Spleen (tissue), 11 donors: ENCODE measurements at regions not wholly inside any gene's neighbourhood (a gene's known extent, or its start where the extent isn't known, plus 50 kb on each side); places are given as distances from the start of the nearest gene placed in this dataset.

ENCODE experiments used
- DNase-seq: peaks from one replicate; pipeline ENCODE4 v3.0.0-alpha.2; 2020
- H3K27ac ChIP-seq, 8 donors: fragments of 200-600 bp; sonication (generic) in 7 of 8; 1 replicate in 4 of 8; 2 replicates in 4 of 8; pipeline versions ENCODE4 v1.5.0 to v1.8.0; 2016 to 2021; ENCODE audit warnings: inconsistent platforms in 4 of 8, mild to moderate bottlenecking in 4 of 8, moderate library complexity in 1 of 8
- H3K27me3 ChIP-seq, 7 donors: fragments of 200-600 bp; sonication (generic) in 6 of 7; replicated peaks in 1 of 7; 1 replicate in 4 of 7; 2 replicates in 3 of 7; pipeline versions ENCODE4 v1.5.0 to v1.8.0; 2016 to 2021; ENCODE audit warnings: inconsistent platforms in 3 of 7, mild to moderate bottlenecking in 1 of 7
- H3K36me3 ChIP-seq, 6 donors: fragments of 200-600 bp; sonication (generic) in 5 of 6; 1 replicate in 4 of 6; 2 replicates in 2 of 6; pipeline versions ENCODE4 v1.5.0 to v1.8.0; 2016 to 2021; ENCODE audit warnings: inconsistent platforms in 2 of 6
- H3K4me1 ChIP-seq, 6 donors: fragments of 200-600 bp; sonication (generic) in 5 of 6; 1 replicate in 3 of 6; 2 replicates in 3 of 6; pipeline versions ENCODE4 v1.5.0 to v1.8.0; 2016 to 2021; ENCODE audit warnings: inconsistent platforms in 3 of 6
- H3K4me3 ChIP-seq, 8 donors: fragments of 200-600 bp; sonication (generic) in 7 of 8; 1 replicate in 4 of 8; 2 replicates in 4 of 8; pipeline versions ENCODE4 v1.5.0 to v1.8.0; 2016 to 2021; ENCODE audit warnings: inconsistent platforms in 4 of 8, mild to moderate bottlenecking in 4 of 8, moderate library complexity in 2 of 8
- H3K9me3 ChIP-seq, 8 donors: fragments of 200-600 bp; sonication (generic) in 7 of 8; 1 replicate in 4 of 8; 2 replicates in 4 of 8; pipeline versions ENCODE4 v1.5.0 to v1.8.0; 2016 to 2021; ENCODE audit warnings: inconsistent platforms in 4 of 8
- CTCF ChIP-seq, 11 experiments: fragments of 200-600 bp in 7 of 11; fragments of 450-650 bp in 4 of 11; sonication (generic) in 4 of 11; IDR thresholded peaks in 8 of 11; conservative IDR thresholded peaks in 3 of 11; 1 replicate in 7 of 11; 2 replicates in 4 of 11; pipeline versions ENCODE4 v1.4.0 to v1.8.0; 2016 to 2021; ENCODE audit warnings: antibody characterized with exemption in 11 of 11, inconsistent platforms in 4 of 11, mild to moderate bottlenecking in 1 of 11
- POLR2A ChIP-seq, 3 donors: fragments of 450-650 bp; IDR thresholded peaks; one replicate each; pipeline ENCODE4 v1.5.1; 2017; ENCODE audit warnings: antibody characterized with exemption in 3 of 3, mild to moderate bottlenecking in 1 of 3
- POLR2AphosphoS5 ChIP-seq, 3 donors: sonication (generic); formaldehyde crosslinking; IDR thresholded peaks; one replicate each; pipeline ENCODE4 v1.5.1; 2017; ENCODE audit warnings: antibody characterized with exemption in 3 of 3
- WGBS, 5 donors: extraction: QIAGEN DNeasy Blood & Tissue Kit in 3 of 5; methylation state at CpG; one replicate each; pipeline versions ENCODE4 v1.1.5 to v1.1.7; 2013 to 2018; 5-methylcytosine and 5-hydroxymethylcytosine counted together
- intact Hi-C: fragments of 100-400 bp; cut with DNase I; formaldehyde crosslinking; loops from one replicate; pipeline ENCODE4 v1.15.0; 2023; ENCODE audit warnings: low total_unique reads
- donor health status: healthy with polysubstance abuse.
- donor health status: DM: no; HTN: no; CAD: no; lungs with moderate emphysema.
- donor health status: DM: no; HTN: no; CAD: no.
- donor health status: Bipolar disorder and iron deficiency.
- donor health status: healthy.
- donor health status: DM: no; HTN: no; CAD: no.
- donor health status: DM: yes; HTN: yes; CAD: no.

- no peaks in the 10 kb centered on the region for H3K36me3 ChIP-seq
- WGBS, 5 donors = 80 to 89% (median 88%) methylated on average over 1 of the region's 1 CpG
- TF ChIP-seq POLR2AphosphoS5 (IDR thresholded peaks at IDR 0.05) = no peak
- no peak for TF ChIP-seq POLR2A (IDR thresholded peaks at IDR 0.05)
- no peak for TF ChIP-seq CTCF (IDR thresholded peaks at IDR 0.05 in 8 of 11, conservative IDR thresholded peaks at IDR 0.05 in 3 of 11)
- DNase-seq = no peak
- H3K27me3 ChIP-seq = no peaks in the 10 kb centered on the region
- no peaks in the 10 kb centered on the region for H3K4me1 ChIP-seq
- H3K27ac ChIP-seq = no peak overlapping the region
- H3K9me3 ChIP-seq = peaks cover 0 to 32% (median 14%) of the 10 kb centered on the region in 8 donors
- no peak overlapping the region for H3K4me3 ChIP-seq
- intact Hi-C loops = no loop called here
Observed at GRCh38 chr10:20427821-20428220, 469.3 kb downstream of the NEBL start.

- Histone ChIP-seq H3K9me3 (peaks cover 0 to 27% (median 19%) of the 10 kb centered on the region in 8 donors), H3K4me3 (no peak overlapping the region), H3K4me1 (no peaks in the 10 kb centered on the region), H3K36me3 (no peaks in the 10 kb centered on the region), H3K27me3 (no peaks in the 10 kb centered on the region), H3K27ac (no peak overlapping the region)
- DNase-seq = no peak
- WGBS, 5 donors = 8 to 17% (median 12%) methylated on average over 3 of the region's 3 CpGs
- TF ChIP-seq POLR2A (IDR thresholded peaks at IDR 0.05) = no peak
- TF ChIP-seq CTCF (IDR thresholded peaks at IDR 0.05 in 8 of 11, conservative IDR thresholded peaks at IDR 0.05 in 3 of 11) = no peak
- TF ChIP-seq POLR2AphosphoS5 (IDR thresholded peaks at IDR 0.05) = no peak
- intact Hi-C loops = no loop called here
Observed at GRCh38 chr10:20418286-20418685, 478.8 kb downstream of the NEBL start.

GRCh38 chr10:20417791-20418190, 479.3 kb downstream of the NEBL start:
- Histone ChIP-seq H3K27ac (no peak overlapping the region), H3K4me3 (no peak overlapping the region), H3K9me3 (peaks cover 0 to 27% (median 19%) of the 10 kb centered on the region in 8 donors), H3K4me1 (no peaks in the 10 kb centered on the region), H3K27me3 (no peaks in the 10 kb centered on the region), H3K36me3 (no peaks in the 10 kb centered on the region)
- TF ChIP-seq POLR2AphosphoS5 (IDR thresholded peaks at IDR 0.05) (no peak), POLR2A (IDR thresholded peaks at IDR 0.05) (no peak), CTCF (IDR thresholded peaks at IDR 0.05 in 8 of 11, conservative IDR thresholded peaks at IDR 0.05 in 3 of 11) (no peak)
- 82 to 93% (median 87%) methylated on average over 3 of the region's 3 CpGs for WGBS, 5 donors
- intact Hi-C loops = no loop called here
- DNase-seq = no peak

GRCh38 chr10:20415684-20416083, 481.4 kb downstream of the NEBL start:
- no peak for DNase-seq
- Histone ChIP-seq H3K4me3 (no peak overlapping the region), H3K36me3 (no peaks in the 10 kb centered on the region), H3K9me3 (peaks cover 0 to 20% (median 13%) of the 10 kb centered on the region in 8 donors), H3K27me3 (no peaks in the 10 kb centered on the region), H3K27ac (no peak overlapping the region), H3K4me1 (no peaks in the 10 kb centered on the region)
- intact Hi-C loops = no loop called here
- TF ChIP-seq POLR2A (IDR thresholded peaks at IDR 0.05) (no peak), CTCF (IDR thresholded peaks at IDR 0.05 in 8 of 11, conservative IDR thresholded peaks at IDR 0.05 in 3 of 11) (no peak), POLR2AphosphoS5 (IDR thresholded peaks at IDR 0.05) (no peak)
- WGBS, 5 donors = 70 to 88% (median 80%) methylated on average over 2 of the region's 2 CpGs
